Thoracic aorta (tissue), 2 donors: ENCODE measurements at regions not wholly inside any gene's neighbourhood (a gene's known extent, or its start where the extent isn't known, plus 50 kb on each side); places are given as distances from the start of the nearest gene placed in this dataset.
"Not testable (repeated sequence)": the region's sequence is repeated elsewhere in the genome, so short reads cannot be mapped to it uniquely, and the experiment has no call there.

Source experiments
- ATAC-seq: fragments of 150-250 bp; one replicate; pipeline ENCODE4 v1.8.0; 2017; ENCODE audit warnings: low read depth; ENCODE audit not compliant: insufficient number of reproducible peaks, low FRiP score
- DNase-seq: peaks from one replicate; pipeline ENCODE4 v3.0.0-alpha.2; 2020; ENCODE audit warnings: low spot score
- H3K27ac ChIP-seq, 2 donors: fragments of 200-600 bp; sonication (generic); 1 replicate in 1 of 2; 2 replicates in 1 of 2; pipeline ENCODE4 v1.5.1; 2016; ENCODE audit warnings: mild to moderate bottlenecking in 2 of 2, moderate library complexity in 2 of 2
- H3K27me3 ChIP-seq: fragments of 200-600 bp; sonication (generic); replicated peaks from 2 replicates; pipeline ENCODE4 v1.6.0; 2016; ENCODE audit warnings: mild to moderate bottlenecking; ENCODE audit not compliant: insufficient read depth
- H3K36me3 ChIP-seq: fragments of 200-600 bp; sonication (generic); one replicate; pipeline ENCODE4 v1.5.1; 2016
- H3K4me1 ChIP-seq, 2 donors: fragments of 200-600 bp; sonication (generic); 1 replicate in 1 of 2; 2 replicates in 1 of 2; pipeline versions ENCODE4 v1.5.1 to v1.6.0; 2016; ENCODE audit warnings: low read depth in 2 of 2, mild to moderate bottlenecking in 1 of 2; ENCODE audit not compliant: control insufficient read depth in 1 of 2
- H3K4me3 ChIP-seq: fragments of 200-600 bp; sonication (generic); 2 replicates; pipeline ENCODE4 v1.5.1; 2016; ENCODE audit warnings: mild to moderate bottlenecking
- H3K9me3 ChIP-seq: fragments of 200-600 bp; sonication (generic); 2 replicates; pipeline ENCODE4 v1.5.1; 2016
- CTCF ChIP-seq: fragments of 200-600 bp; sonication (generic); IDR thresholded peaks from one replicate; pipeline ENCODE4 v1.5.1; 2019; ENCODE audit warnings: antibody characterized with exemption

- TF ChIP-seq CTCF = no peak
- no peak for DNase-seq
- no peaks in the 10 kb centered on the region for H3K27me3 ChIP-seq
- H3K4me3 ChIP-seq = no peak overlapping the region
- no peak overlapping the region for H3K27ac ChIP-seq
- no peaks in the 10 kb centered on the region for H3K9me3 ChIP-seq
- no peak for ATAC-seq
- H3K36me3 ChIP-seq = no peaks in the 10 kb centered on the region
- no peaks in the 10 kb centered on the region for H3K4me1 ChIP-seq
Observed at GRCh38 chr15:45802140-45802539, 167.3 kb downstream of the SQOR start.

- DNase-seq (no peak), ATAC-seq (no peak)
- Histone ChIP-seq H3K27ac (no peak overlapping the region), H3K36me3 (no peaks in the 10 kb centered on the region), H3K4me3 (no peak overlapping the region), H3K27me3 (no peaks in the 10 kb centered on the region), H3K9me3 (no peaks in the 10 kb centered on the region), H3K4me1 (no peaks in the 10 kb centered on the region)
- TF ChIP-seq CTCF = no peak
Observed at GRCh38 chr15:45804028-45804427, 169.2 kb downstream of the SQOR start.

GRCh38 chr15:45810201-45810600 is 175.4 kb downstream of the SQOR start:
- Histone ChIP-seq H3K9me3 (no peaks in the 10 kb centered on the region), H3K27me3 (no peaks in the 10 kb centered on the region), H3K4me3 (no peak overlapping the region), H3K36me3 (no peaks in the 10 kb centered on the region), H3K4me1 (no peaks in the 10 kb centered on the region), H3K27ac (no peak overlapping the region)
- DNase-seq = no peak
- TF ChIP-seq CTCF = no peak
- no peak for ATAC-seq

GRCh38 chr15:45812200-45812599 is 177.4 kb downstream of the SQOR start:
- Histone ChIP-seq H3K27ac (no peak overlapping the region), H3K27me3 (no peaks in the 10 kb centered on the region), H3K36me3 (no peaks in the 10 kb centered on the region), H3K9me3 (no peaks in the 10 kb centered on the region), H3K4me1 (no peaks in the 10 kb centered on the region), H3K4me3 (no peak overlapping the region)
- TF ChIP-seq CTCF = no peak
- DNase-seq (no peak), ATAC-seq (no peak)

GRCh38 chr15:45817578-45817977 is 182.7 kb downstream of the SQOR start:
- DNase-seq, H3K27ac ChIP-seq, ATAC-seq, H3K36me3 ChIP-seq, H3K4me3 ChIP-seq, H3K9me3 ChIP-seq, H3K4me1 ChIP-seq, H3K27me3 ChIP-seq: not testable (repeated sequence)

GRCh38 chr15:45821390-45821789 is 186.6 kb downstream of the SQOR start:
- no peaks in the 10 kb centered on the region for H3K9me3 ChIP-seq
- no peaks in the 10 kb centered on the region for H3K36me3 ChIP-seq
- no peaks in the 10 kb centered on the region for H3K4me1 ChIP-seq
- no peak overlapping the region for H3K4me3 ChIP-seq
- H3K27me3 ChIP-seq = no peaks in the 10 kb centered on the region
- DNase-seq (no peak), ATAC-seq (no peak)
- no peak overlapping the region for H3K27ac ChIP-seq
- no peak for TF ChIP-seq CTCF

GRCh38 chr15:45822968-45823367 is 188.1 kb downstream of the SQOR start:
- H3K9me3 ChIP-seq, H3K27ac ChIP-seq, H3K4me1 ChIP-seq, ATAC-seq, H3K36me3 ChIP-seq, H3K4me3 ChIP-seq, DNase-seq, H3K27me3 ChIP-seq: not testable (repeated sequence)
